Dermis microvascular lymphatic vessel endothelial cell (primary cell): ENCODE measurements at regions not wholly inside any gene's neighbourhood (a gene's known extent, or its start where the extent isn't known, plus 50 kb on each side); places are given as distances from the start of the nearest gene placed in this dataset.
"Not testable (repeated sequence)": the region's sequence is repeated elsewhere in the genome, so short reads cannot be mapped to it uniquely, and the experiment has no call there.

ENCODE experiments used
- DNase-seq, 2 donors: peaks; one replicate each; pipeline versions ENCODE4 v3.0.0 to v3.0.0-alpha.2; 2010; ENCODE audit warnings: low read depth in 2 of 2

DNA sequence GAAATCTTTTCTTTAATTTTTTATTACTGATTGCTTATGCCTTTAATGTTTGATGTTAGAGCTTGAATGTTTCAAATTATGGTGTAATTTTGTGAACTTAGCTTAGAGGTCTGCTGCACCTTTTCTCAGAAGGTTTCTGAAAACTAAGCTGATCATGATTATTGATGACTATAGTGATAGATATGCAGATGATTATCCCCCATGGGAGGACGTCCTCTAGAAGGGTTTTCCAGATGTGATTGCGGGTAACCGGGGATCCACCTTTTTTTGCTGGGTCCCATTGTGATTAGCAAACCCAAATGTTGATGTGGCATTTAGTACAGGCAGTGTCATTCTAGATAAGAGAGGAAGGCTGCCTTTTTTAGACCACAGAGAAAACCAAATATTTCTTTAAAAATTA lies 272.9 kb downstream of the FBXO8 start:
- no peak for DNase-seq

DNA sequence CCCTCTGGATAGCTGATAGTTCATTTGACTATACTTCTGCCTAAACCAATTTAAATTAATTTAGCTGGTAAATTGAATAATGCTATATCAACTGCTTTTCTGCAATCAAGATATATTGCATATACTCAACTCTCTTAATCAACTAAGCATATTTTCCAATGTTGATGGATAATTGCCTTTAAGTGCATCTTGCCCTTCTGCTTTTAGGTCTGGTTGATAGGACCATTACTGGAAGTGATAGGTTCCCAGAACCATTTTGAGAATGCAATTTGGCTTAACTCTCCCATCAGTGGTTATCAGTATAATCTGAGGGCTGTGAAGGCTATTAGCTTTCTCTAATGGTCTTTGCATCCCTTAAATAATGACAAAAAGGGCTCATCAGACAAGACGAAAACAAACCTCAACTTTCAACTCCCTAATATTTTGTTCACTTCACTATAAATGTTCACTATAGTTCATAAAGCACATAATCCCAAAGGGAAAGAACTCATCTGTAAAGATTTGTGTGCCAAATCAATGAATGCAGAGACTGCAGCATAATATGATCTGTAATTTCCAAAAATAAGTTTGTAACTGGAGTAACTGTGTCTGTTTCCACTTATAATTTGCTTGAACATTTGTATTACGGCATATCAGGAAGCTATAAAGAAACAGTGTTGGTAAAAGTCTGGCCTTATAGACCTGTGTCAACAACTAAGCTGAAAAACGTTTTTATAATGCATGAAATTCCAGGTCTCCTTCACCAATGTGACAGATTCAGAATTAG lies 273.6 kb downstream of the FBXO8 start:
- DNase-seq: no peak

DNA sequence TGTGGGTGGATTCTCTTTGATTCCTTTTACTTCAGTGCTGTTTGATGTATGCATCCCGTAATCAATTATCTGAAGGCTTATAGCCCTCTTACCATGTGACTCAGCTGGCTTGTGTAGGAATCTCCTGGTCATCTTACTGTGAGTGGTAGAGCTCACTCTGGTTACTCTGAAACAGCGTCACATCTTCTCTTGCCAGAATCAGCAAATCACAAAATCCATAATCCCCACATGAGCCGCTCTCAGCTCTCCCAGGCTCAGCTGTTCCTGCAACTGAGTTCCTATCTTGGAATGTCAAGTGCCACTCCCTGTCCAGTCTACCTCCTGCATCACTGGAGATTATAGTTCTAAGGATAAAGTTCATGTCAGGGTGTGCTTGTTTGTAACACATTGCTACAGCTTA lies 278.0 kb downstream of the FBXO8 start:
- DNase-seq: no peak

DNA sequence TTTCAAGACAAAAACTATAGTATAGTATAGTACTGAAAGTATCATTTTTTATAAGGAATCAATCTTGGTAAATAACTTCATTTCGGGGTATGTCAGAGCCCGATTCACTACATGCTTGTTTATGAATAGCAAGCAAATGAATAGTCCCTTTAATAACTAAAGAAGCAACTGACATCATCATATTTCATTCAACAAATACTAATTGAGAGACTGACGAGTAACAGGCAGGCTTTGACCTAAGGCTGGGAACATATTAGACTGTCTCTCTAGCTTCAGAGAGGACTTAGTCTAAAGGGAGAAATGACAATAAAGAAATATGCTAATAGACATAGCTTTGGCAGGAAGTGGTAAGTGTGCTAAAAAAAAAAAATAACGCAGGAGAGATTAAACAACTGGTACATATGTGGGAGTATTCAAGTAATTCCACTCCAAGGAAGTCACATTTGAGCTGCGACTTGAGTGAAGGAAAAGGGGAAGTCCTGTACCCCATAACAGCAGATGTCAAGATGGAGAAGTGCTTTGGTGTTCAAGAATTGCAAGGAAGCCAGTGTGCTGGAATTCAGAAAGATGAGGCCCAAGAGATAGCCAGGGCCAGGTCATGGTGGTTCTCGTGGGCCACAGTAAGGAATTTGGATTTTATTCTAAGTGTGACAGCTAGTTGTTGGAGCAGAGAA lies 284.9 kb downstream of the FBXO8 start:
- no peak for DNase-seq

DNA sequence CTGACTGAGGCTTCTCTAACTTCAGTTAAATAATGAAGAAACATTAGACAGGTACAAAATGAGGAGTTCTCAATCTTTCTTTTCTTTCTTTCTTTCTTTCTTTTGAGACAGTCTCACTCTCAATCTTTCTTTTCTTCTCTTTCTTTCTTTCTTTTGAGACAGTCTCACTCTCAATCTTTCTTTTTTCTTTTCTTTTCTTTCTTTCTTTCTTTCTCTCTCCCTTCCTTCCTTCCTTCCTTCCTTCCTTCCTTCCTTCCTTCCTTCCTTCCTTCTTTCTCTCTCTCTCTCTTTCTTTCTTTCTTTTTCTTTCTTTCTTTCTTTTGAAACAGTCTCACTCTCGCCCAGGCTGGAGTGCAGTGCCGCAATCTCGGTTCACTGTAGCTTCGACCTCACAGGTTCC lies 287.7 kb downstream of the FBXO8 start:
- not testable (repeated sequence) for DNase-seq

DNA sequence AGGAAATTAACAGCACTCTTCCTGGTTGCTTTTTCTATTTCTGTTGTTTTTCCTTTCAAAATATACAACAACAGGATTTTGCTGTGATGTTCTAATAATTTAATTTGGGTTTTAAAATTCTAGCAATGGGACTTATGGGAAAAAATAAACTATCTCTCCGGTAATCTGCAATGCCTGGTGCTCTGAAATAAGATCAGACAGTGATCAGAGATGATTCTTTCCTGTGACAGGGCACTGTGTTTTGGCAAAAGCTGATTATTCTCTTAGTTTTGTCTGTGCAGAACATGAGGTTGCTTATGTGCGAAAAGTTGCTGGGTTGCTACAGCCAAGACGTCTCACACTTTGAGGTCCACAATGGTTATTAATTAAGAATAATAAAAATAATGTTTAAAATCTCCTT lies 291.7 kb downstream of the FBXO8 start:
- DNase-seq: no peak

DNA sequence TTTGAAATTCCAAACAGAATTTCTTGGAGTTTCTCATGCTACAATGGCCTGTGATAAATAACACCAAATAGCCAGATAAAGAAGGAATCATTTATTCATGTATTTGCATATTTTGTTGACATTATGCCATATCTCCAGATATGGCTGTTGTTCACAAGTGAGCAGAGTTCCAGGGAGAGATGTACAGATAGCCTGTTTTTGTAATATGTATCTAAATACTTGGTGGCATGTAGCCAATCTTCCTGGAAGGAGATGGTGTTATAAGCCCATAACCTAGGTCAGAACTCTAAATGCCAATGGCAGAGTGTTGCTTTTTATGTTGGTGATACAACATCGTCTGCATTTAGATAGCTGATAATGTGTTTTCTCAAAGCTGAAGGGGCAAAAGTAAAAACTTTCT lies 292.2 kb downstream of the FBXO8 start:
- no peak for DNase-seq

DNA sequence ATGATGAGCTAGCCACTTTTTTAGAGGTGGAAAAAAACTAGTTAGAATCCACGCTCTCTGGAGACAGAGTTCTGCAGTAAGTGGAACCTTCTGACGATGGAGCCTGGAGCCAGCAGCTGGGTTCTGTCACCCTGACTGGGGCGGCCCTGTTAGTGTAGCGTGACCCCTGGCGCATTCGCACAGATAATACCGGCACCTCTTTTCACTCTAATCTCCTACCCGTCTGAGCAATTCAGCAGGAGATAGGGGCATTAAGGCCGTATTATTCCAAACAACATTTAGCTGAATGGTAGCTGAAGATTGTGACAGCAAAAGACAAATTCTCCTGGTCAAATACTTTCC lies 292.6 kb downstream of the FBXO8 start:
- no peak for DNase-seq

DNA sequence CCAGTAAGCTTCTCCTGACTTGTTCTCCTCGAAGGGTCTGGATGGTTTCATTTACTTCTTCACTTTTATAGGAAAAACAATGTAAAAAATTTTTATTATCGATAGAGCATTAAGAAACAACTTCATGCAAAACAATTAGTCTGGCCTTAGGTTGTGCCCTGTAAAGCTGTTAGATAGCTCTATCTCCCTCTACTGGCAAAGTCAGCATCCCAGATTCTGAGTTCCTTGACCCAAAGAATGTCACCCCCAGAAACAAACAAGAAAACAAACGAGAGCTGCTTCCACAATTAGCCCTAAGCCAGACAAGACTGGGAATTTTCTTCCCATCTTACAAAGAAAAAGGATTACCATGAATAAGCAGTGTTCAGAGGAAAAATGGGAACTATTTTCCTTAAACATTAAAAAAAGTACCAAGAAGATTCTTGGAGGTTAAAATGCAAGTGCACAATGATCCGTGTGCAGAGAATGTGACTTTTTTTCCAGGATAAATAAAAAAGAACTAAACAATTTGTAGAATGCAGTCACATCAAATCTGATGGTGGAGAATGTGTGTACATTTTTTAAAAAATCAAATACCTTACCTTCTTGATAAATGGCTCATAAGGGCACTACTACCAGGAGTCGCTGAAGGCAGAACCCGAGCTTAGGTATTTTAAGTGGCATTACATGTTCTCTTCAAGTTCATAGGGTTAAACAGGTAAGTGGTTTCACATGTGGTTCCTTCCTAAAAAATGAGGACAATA lies 293.2 kb downstream of the FBXO8 start:
- DNase-seq: peak in 1 of 2 donors; percentile 7

DNA sequence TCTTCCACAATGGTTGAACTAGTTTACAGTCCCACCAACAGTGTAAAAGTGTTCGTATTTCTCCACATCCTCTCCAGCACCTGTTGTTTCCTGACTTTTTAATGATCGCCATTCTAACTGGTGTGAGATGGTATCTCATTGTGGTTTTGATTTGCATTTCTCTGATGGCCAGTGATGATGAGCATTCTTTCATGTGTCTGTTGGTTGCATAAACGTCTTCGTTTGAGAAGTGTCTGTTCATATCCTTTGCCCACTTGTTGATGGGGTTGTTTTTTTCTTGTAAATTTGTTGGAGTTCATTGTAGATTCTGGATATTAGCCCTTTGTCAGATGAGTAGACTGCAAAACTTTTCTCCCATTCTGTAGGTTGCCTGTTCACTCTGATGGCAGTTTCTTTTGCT lies 319.9 kb downstream of the FBXO8 start:
- DNase-seq: not testable (repeated sequence)

DNA sequence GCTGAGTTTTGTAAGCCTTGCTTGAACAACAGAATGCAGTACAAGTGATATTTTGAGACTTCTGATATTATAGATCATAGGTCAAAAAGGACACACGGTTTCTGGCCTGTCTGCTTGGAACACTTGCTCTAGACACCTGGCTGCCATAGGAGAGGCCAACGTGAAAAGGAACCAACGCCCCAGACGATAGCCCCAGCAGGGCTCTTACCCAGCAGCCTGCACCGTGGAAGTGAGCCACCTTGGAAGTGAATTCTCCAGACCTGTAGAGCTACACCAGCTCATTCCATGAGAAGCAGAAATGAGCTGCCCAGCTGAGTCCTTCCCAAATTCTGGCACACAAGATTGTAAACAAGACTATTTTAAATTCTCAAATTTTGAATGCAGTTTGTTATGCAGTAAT lies 323.1 kb downstream of the FBXO8 start:
- no peak for DNase-seq

DNA sequence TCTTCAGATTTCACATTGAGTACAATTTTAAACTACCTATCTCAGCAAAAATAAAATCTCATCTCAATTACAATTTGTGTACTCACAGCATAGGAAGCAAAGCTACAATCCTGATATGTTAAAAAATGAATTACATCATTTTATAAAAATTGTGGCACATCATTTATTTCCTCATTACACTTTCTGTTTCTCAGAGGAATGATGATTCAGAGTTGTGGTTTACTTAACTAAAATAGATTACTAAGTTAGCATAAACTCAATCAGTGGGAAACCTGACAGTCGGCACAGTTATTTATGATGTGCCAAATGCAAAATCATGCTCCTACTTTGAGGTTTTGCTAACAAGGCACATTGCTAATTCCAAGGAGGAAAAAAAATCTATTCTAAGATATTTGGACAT lies 325.0 kb downstream of the FBXO8 start:
- no peak for DNase-seq

DNA sequence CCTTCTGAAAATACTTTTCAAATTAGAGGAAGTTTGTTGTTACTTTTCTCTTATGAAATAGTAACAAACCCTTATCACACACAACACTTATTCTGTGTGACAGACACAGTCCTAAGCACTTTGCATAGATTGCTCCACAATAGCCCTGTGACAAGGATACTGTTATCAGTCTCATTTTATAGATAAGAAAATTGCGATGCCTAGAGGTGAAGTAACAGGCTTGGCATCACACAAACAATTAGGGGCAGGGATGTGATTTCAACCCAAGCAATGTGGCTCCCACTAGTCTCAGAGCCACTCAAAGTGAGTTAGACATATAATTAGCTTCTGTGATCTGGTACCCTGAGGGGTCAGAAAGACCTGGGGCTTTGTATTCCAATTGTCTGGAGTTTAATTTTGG lies 339.9 kb downstream of the FBXO8 start:
- DNase-seq: no peak

DNA sequence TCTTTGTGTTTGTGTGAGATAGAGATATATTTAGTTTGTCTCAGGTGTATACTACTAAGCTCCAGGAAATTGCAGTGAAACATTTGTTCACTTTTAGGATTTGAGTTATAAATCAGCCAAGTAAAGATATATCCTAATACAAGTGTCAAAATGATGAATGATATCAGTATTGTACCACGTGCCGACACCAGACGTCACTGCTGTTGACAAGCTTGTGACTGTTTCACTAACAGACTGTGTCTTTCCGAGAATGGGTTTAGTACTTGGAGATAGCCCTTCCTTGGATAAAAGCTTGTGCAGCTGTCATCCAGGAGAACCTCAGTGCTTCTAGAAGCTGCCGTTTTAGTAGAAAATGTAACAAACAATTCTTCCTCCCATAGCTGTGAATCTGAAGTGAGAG lies 343.3 kb downstream of the FBXO8 start:
- DNase-seq: no peak

DNA sequence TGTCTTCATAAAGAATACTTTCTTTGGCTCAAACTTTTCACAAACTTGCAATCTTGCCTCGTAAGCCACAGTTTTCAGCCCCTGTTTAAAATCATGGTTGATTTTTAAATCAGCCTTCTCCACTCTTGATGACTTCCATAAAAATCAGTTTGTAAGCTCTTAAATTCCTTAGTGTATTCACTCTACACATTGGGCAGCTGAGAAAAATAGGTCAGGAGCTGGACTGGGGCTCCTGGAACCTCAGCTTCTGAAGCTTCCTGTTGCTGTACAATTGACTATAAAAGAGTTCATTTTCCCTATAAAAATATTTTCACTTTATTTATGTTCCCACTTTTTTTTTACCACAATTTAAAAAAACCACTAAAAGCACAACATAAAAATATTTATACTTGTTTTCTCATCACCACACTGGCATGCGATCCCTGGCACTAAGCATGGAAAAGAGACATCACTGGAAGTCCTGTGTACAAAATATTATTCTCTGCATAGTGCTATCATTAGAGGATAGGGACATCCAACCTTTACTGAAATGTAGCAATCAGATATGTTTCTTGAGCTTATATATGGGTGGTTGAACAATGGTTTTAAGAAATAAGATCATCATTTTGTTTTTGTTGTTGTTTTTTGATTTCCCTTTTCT lies 345.7 kb downstream of the FBXO8 start:
- no peak for DNase-seq

DNA sequence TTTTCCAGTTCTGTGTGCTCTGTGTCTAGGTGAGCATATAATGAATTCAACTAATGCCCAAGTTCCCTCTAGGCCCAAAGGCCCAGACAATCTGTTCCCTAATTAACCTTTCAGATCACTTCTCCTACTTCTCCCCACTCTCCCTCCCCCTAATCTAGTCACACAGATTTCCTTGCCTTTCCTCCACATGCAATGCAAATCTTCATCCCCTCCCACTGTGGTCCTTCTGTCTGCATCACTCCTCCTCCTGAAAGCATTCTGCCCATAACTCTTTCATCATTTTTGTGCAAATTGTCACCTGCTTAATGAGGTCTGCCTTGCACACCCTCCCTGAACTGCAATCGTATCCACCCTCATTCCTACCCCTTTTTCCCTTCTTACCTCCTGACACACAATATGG lies 346.6 kb downstream of the FBXO8 start:
- no peak for DNase-seq

DNA sequence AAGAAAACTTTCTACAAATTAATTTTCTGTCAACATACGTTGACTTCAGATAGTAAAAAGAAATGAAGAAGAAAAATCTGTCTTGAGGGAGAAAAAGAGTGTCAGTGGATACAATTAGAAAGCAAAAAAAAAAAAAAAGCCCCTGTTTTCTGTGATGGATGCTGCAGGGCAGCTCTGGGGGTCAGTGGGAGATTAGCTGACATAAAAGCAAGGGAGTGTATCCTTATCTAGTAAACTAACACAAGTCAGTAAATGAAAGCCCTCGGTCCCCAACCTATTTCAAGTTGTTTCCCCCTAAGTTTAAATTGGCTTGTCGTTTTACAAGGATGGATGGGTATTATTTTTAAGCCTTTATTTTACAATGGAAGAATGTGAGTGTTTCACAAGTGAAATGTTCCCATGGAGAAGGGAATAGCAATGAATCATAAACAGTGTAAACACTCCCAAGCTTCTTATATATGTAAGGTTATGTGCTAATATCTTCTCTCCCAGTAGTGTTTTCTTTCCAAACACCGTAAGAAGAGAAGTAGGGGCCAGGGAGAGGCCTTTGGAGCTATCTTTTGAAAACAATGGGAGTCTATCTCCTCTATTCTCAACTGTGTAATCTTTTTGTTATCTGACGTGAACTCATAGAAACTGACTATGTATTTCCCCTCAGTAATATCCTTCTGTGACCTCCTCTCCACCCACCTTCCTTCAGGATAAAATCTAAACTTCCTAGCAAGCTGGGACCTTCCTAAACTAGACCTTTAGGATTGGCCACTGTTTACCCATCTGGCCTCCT lies 347.7 kb downstream of the FBXO8 start:
- no peak for DNase-seq

DNA sequence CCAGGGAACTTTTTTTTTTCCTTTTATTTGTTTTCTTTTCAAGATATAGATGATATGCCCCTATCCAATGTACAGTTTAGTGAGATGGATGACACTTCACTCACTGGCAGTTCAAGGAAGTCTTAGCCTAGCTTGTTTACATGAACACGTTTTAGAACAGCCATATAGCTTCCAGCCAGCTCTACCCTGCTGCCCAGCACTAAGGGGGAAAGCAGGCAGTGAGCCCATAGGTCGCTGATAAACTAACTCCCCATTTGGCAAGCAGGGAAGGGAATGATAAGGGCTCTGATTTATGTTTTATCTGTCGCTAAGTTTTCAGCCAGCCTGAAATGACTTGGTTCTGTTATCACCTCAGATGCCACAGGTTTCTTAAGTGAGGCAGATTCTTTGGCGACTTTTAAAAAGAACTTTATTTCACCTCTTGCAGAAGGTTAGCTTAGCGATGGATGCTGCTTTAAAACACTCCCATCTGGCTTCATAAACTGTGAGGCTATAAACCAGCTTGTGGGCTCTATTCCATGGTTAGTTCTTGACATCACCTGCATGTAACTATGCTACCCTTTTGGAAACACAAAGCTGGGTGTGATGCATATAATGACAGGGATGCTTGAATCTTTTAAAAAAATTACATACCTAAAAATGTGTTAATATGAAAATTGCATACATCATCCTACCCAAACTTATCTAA lies 348.4 kb downstream of the FBXO8 start:
- DNase-seq: no peak

DNA sequence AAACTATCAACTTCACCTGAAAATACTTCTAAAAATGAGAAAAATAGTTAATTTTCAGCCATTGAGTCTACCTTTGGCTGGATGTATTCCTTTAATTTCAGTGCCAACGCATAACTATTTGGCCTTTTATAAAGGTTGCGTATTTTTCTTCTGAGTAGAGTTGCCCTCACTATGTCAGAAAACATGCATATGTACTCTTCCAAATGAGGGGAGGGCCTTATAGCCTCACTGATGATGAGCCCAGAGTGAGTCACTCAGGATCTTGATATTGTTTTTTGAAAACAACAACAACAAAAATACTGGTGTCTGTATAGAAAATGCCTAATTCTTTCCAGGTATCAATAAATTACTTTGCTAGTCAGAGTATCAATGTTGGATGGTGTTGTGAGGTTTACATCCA lies 349.3 kb downstream of the FBXO8 start:
- no peak for DNase-seq

DNA sequence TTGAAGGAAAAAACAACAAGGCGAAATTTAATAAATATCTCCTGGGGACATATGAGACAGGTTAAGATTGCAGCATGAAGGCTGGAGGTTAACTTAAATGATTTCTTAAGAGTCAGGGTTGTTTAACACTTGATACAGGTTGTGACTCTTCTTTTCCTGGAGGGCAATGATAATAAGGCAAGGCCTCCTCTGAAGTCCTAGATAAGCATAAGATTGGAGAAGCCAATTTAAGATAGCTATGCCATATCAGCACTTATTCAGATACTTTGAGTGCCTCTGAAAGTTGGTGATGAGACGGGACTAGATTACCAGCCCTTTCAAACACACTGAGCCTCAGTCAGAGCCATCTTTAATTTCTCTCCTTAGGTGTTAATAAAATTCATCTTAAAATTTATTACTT lies 350.8 kb downstream of the FBXO8 start:
- DNase-seq: no peak
